ENCODE measurements at regions not wholly inside any gene's neighbourhood (a gene's known extent, or its start where the extent isn't known, plus 50 kb on each side); places are given as distances from the start of the nearest gene placed in this dataset.
"Not testable (repeated sequence)": the region's sequence is repeated elsewhere in the genome, so short reads cannot be mapped to it uniquely, and the experiment has no call there.

DNA sequence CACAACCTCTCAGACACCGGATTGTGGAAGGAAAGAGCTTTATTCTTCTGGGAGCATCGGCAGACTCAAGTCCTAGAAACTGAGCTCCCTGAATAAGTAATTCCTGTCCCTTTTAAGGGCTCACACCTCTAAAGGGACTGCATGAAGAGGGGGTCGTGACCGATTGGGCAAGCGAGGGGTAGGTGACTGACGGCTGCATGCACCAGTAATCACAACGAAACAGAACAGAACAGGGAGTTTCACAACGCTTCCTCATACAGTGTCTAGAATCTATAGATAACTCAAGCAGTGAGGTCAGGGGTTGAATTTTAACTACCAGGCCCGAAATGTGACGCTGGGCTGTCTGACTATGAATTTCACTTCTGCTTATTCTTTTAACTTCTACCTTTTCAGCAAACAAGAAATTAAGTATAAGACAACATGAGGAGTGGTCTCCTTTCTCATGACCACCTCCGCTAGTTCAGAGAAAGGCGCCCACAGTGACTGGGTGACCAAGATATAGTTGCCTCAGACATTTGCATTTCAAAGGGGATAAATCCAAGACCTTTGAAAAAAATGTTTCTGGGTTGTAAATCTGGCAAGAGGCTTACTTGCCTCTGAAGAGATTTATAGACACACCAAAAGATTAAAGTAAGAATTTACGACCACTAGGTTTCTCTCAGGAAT, 88.4 kb upstream of the ATF7IP2 start:
- no peak overlapping the region for H3K4me3 ChIP-seq (ENCODE audit: low read depth, low read length)
- no peaks in the 10 kb centered on the region for H3K4me1 ChIP-seq (ENCODE audit: control insufficient read depth, insufficient read depth, low read length)
- no peak for TF ChIP-seq ZFHX2 (tag by site-specific recombination; conservative IDR thresholded peaks at IDR 0.05)
- TF ChIP-seq ZXDB (tag by site-specific recombination; IDR thresholded peaks at IDR 0.05) = no peak
- H3K36me3 ChIP-seq (ENCODE audit: control insufficient read depth in 2 of 2, insufficient read depth in 1 of 2, low read length in 2 of 2) = no peaks in the 10 kb centered on the region
- CTCF ChIA-PET = no interaction called here
- H3K27ac ChIP-seq (ENCODE audit: extremely low read depth, low read depth, low read length) = no peak overlapping the region
- no peaks in the 10 kb centered on the region for H3K9me3 ChIP-seq (ENCODE audit: control insufficient read depth, insufficient read depth, low read depth, low read length)
- POLR2A ChIA-PET = no interaction called here

DNA sequence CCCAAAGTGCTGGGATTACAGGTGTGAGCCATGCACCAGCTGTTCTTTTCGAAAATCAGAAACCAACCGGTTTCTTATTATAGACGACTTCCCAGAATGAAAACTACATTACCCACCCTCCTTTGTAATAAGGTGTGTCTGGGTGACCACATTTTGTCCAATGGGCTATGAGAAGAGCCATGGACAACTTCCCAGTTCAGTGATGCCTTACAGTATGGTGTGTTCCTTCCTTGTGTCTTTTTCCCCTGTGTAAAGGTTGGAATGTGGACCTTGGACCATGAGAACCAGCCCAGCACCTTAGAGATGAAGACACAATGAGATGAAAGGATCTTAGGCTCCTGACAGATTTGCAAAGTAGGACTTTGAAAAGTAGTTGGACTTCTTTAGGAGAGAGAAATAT, 85.0 kb upstream of the ATF7IP2 start:
- POLR2A ChIA-PET = no interaction called here
- TF ChIP-seq ZNF473 (tag by site-specific recombination; IDR thresholded peaks at IDR 0.05) (no peak), ZBTB44 (tag by site-specific recombination; IDR thresholded peaks at IDR 0.05) (no peak), ZNF26 (tag by site-specific recombination; IDR thresholded peaks at IDR 0.05) (no peak), BCL11B (tag by site-specific recombination; IDR thresholded peaks at IDR 0.05; ENCODE audit: low read depth) (no peak), ZNF529 (tag by site-specific recombination; IDR thresholded peaks at IDR 0.05; ENCODE audit: insufficient replicate concordance) (no peak), ZNF404 (tag by site-specific recombination; IDR thresholded peaks at IDR 0.05) (no peak), KLF9 (tag by site-specific recombination; IDR thresholded peaks at IDR 0.05; ENCODE audit: low read depth) (no peak)
- TF ChIP-seq, protein P1, sequence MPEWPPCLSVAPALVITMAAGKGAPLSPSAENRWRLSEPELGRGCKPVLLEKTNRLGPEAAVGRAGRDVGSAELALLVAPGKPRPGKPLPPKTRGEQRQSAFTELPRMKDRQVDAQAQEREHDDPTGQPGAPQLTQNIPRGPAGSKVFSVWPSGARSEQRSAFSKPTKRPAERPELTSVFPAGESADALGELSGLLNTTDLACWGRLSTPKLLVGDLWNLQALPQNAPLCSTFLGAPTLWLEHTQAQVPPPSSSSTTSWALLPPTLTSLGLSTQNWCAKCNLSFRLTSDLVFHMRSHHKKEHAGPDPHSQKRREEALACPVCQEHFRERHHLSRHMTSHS (tag by site-specific recombination; IDR thresholded peaks at IDR 0.05) = no peak

GRCh38 chr16:10301547-10301946, 84.3 kb upstream of the ATF7IP2 start:
- H3K9me3 ChIP-seq (ENCODE audit: control insufficient read depth, insufficient read depth, low read depth, low read length); H3K4me1 ChIP-seq (ENCODE audit: control insufficient read depth, insufficient read depth, low read length); POLR2A ChIA-PET; H3K36me3 ChIP-seq (ENCODE audit: control insufficient read depth in 2 of 2, insufficient read depth in 1 of 2, low read length in 2 of 2); CTCF ChIA-PET; H3K27ac ChIP-seq (ENCODE audit: extremely low read depth, low read depth, low read length); H3K4me3 ChIP-seq (ENCODE audit: low read depth, low read length): not testable (repeated sequence)

More for the DNA sequence above, 85.0 kb upstream of the ATF7IP2 start:
- H3K27ac ChIP-seq (ENCODE audit: extremely low read depth, low read depth, low read length) = no peak overlapping the region
- no peaks in the 10 kb centered on the region for H3K36me3 ChIP-seq (ENCODE audit: control insufficient read depth in 2 of 2, insufficient read depth in 1 of 2, low read length in 2 of 2)
- H3K4me1 ChIP-seq (ENCODE audit: control insufficient read depth, insufficient read depth, low read length) = no peaks in the 10 kb centered on the region
- no peak overlapping the region for H3K4me3 ChIP-seq (ENCODE audit: low read depth, low read length)
- CTCF ChIA-PET = no interaction called here
- no peaks in the 10 kb centered on the region for H3K9me3 ChIP-seq (ENCODE audit: control insufficient read depth, insufficient read depth, low read depth, low read length)

GRCh38 chr16:10305912-10306311, 79.9 kb upstream of the ATF7IP2 start:
- H3K36me3 ChIP-seq (ENCODE audit: control insufficient read depth in 2 of 2, insufficient read depth in 1 of 2, low read length in 2 of 2) = no peaks in the 10 kb centered on the region
- no peaks in the 10 kb centered on the region for H3K9me3 ChIP-seq (ENCODE audit: control insufficient read depth, insufficient read depth, low read depth, low read length)
- CTCF ChIA-PET = no interaction called here
- TF ChIP-seq ZNF518A (tag by site-specific recombination; conservative IDR thresholded peaks at IDR 0.05; ENCODE audit: low read depth) (no peak), ZNF48 (tag by site-specific recombination; IDR thresholded peaks at IDR 0.05) (no peak), FEZF1 (tag by site-specific recombination; IDR thresholded peaks at IDR 0.05) (no peak), ZNF514 (tag by site-specific recombination; IDR thresholded peaks at IDR 0.05) (no peak), ZNF157 (tag by site-specific recombination; IDR thresholded peaks at IDR 0.05) (no peak), ZNF837 (tag by site-specific recombination; IDR thresholded peaks at IDR 0.05) (no peak), ZNF214 (tag by site-specific recombination; IDR thresholded peaks at IDR 0.05; ENCODE audit: borderline replicate concordance) (no peak)
- TF ChIP-seq, protein P2, sequence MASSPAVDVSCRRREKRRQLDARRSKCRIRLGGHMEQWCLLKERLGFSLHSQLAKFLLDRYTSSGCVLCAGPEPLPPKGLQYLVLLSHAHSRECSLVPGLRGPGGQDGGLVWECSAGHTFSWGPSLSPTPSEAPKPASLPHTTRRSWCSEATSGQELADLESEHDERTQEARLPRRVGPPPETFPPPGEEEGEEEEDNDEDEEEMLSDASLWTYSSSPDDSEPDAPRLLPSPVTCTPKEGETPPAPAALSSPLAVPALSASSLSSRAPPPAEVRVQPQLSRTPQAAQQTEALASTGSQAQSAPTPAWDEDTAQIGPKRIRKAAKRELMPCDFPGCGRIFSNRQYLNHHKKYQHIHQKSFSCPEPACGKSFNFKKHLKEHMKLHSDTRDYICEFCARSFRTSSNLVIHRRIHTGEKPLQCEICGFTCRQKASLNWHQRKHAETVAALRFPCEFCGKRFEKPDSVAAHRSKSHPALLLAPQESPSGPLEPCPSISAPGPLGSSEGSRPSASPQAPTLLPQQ (tag by site-specific recombination; IDR thresholded peaks at IDR 0.05) = no peak

More at GRCh38 chr16:10305912-10306311, 79.9 kb upstream of the ATF7IP2 start:
- no peak overlapping the region for H3K4me3 ChIP-seq (ENCODE audit: low read depth, low read length)
- H3K4me1 ChIP-seq (ENCODE audit: control insufficient read depth, insufficient read depth, low read length) = no peaks in the 10 kb centered on the region
- POLR2A ChIA-PET = no interaction called here
- H3K27ac ChIP-seq (ENCODE audit: extremely low read depth, low read depth, low read length) = no peak overlapping the region
